Muscle layer of duodenum (tissue), 2 donors: ENCODE measurements at regions not wholly inside any gene's neighbourhood (a gene's known extent, or its start where the extent isn't known, plus 50 kb on each side); places are given as distances from the start of the nearest gene placed in this dataset.

ENCODE experiments used
- H3K27ac ChIP-seq: one replicate; pipeline ENCODE4 v1.7.0; 2013; ENCODE audit warnings: mild to moderate bottlenecking, low read length
- H3K27me3 ChIP-seq: one replicate; pipeline ENCODE4 v1.7.0; 2013; ENCODE audit warnings: low read depth, mild to moderate bottlenecking, control low read depth, low read length
- H3K36me3 ChIP-seq, 2 donors: one replicate each; pipeline ENCODE4 v1.7.0; 2013; ENCODE audit warnings: low read length in 2 of 2, control low read depth in 1 of 2, mild to moderate bottlenecking in 1 of 2; ENCODE audit not compliant: insufficient read depth in 2 of 2, control insufficient read depth in 1 of 2
- H3K4me1 ChIP-seq, 2 donors: one replicate each; pipeline ENCODE4 v1.7.0; 2013; ENCODE audit warnings: low read length in 2 of 2, mild to moderate bottlenecking in 2 of 2, control low read depth in 1 of 2, moderate library complexity in 1 of 2; ENCODE audit not compliant: insufficient read depth in 2 of 2, control insufficient read depth in 1 of 2
- H3K4me3 ChIP-seq, 2 donors: one replicate each; pipeline ENCODE4 v1.7.0; 2013; ENCODE audit warnings: low read length in 2 of 2, low read depth in 1 of 2, mild to moderate bottlenecking in 1 of 2
- H3K9me3 ChIP-seq, 2 donors: one replicate each; pipeline ENCODE4 v1.7.0; 2013; ENCODE audit warnings: low read length in 2 of 2, control low read depth in 1 of 2, mild to moderate bottlenecking in 1 of 2; ENCODE audit not compliant: control insufficient read depth in 1 of 2
- donor health status: healthy.

DNA sequence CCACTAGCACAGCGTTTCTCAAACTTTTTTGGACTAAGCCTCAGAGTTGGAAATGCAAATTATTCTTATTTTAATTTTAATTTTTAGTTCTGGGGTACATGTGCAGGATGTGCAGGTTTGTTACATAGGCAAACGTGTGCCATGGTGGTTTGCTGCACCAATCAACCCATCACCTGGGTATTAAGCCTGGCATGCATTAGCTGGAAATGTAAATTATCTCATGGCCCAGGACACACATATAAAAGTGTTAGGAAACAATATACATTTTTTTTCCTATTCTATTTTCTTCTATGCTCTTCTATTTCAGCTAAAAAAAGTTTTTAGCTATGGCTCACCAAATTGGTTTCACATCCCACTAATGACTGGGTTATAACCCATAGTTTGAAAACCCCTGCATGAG is 73.3 kb upstream of the LRIG1 start:
- H3K4me1 ChIP-seq = peaks cover 0 to 26% of the 10 kb centered on the region in 2 donors
- no peaks in the 10 kb centered on the region for H3K27me3 ChIP-seq

DNA sequence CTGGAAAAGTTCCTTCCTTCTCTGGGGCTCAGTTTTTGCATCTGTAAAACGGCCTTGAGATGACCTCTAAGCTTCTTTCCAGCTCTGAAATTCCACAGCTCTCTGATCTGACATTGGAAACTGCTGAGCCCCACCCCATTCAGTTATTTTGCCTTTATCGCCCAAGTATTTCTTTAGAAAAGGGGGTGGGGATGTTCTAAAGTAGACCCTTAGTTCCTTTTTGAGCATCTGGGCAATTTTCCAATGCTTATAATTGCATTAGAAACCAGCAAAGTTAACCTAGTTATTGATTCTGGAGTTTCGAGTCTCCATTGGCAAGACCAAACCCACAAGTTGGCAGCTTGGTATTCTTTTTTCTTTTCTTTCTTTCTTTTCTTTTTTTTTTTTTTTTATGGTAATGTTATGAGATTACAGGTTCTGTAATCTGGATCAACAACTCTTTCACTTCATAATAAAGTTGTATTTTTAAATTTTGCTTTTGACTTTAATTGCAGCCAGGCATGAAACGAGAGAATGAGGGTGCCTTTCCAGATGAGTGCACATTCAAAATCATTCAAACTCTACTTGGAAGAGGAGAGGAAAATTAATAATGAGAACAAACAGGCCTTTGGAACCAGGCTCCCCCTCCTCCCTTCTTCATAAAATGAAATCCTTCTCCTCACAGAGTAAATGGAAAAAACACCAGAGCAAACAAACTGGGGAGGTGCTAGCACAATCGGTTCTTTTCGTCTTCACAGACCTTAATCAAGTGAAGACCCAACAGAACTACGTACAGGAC is 76.8 kb upstream of the LRIG1 start:
- no peaks in the 10 kb centered on the region for H3K9me3 ChIP-seq
- H3K27me3 ChIP-seq = no peaks in the 10 kb centered on the region
- H3K4me3 ChIP-seq = no peak overlapping the region
- peaks cover 0 to 19% of the 10 kb centered on the region in 2 donors for H3K4me1 ChIP-seq
- H3K27ac ChIP-seq = no peak overlapping the region
- H3K36me3 ChIP-seq = no peaks in the 10 kb centered on the region

More for the DNA sequence above, 73.3 kb upstream of the LRIG1 start:
- no peak overlapping the region for H3K4me3 ChIP-seq
- no peak overlapping the region for H3K27ac ChIP-seq
- H3K9me3 ChIP-seq = no peaks in the 10 kb centered on the region
- no peaks in the 10 kb centered on the region for H3K36me3 ChIP-seq

DNA sequence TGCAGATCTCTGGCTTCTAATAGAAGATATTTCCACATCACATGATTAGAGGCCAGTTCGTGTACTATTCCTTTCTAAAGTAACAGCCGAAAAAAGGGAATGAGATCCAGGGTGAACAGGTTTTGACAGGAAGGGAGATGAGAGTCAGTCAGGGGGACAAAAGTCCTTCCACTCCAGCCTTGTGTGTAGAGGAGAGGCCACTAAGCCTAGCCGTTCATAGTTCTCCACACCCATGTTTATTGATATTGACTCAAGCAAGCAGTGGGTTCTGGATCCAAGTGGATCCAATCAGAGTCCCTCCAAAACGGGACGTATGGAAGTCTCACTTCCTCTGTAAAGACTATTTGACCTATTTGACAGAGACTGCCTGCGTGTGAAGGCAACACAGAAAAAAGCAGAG is 80.4 kb upstream of the LRIG1 start:
- no peak overlapping the region for H3K27ac ChIP-seq
- no peaks in the 10 kb centered on the region for H3K27me3 ChIP-seq
- H3K4me3 ChIP-seq = no peak overlapping the region
- no peaks in the 10 kb centered on the region for H3K36me3 ChIP-seq
- peaks cover 0 to 8% of the 10 kb centered on the region in 2 donors for H3K4me1 ChIP-seq
- H3K9me3 ChIP-seq = no peaks in the 10 kb centered on the region

DNA sequence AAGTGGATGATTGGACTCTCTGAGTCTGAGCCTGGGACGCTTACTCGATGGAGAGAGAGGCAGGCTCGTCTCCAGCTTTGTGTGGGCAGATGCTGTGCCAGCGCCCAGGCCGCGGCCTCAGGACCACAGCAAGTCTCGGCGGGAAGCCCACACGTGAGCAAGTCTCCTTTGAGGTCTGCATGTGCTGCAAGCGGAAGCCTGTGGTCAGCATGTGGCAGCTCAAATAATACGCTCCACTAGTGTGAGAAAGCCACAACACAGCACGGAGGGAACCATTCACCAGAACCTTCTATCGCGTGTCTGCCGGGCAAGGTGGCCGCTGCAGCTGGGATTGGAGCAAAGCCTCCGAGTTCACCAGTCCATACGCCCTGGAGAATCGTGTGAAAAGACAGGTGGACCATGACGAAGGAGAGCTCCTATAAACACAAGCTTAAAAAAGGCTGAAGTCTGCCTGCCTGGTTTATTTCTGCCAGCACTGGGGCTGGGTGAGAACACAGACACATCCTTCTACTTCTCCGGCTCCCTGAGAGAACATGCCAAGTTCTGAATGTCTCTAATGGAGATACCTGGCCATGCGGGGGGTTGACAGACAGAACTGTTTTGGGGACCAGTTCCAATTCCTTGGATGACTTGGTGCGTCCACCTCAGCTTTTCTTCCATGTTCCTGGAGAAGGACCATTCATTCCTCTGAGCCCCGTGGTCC is 82.0 kb upstream of the LRIG1 start:
- no peaks in the 10 kb centered on the region for H3K27me3 ChIP-seq
- H3K36me3 ChIP-seq = no peaks in the 10 kb centered on the region
- no peak overlapping the region for H3K27ac ChIP-seq
- H3K9me3 ChIP-seq = no peaks in the 10 kb centered on the region
- no peak overlapping the region for H3K4me3 ChIP-seq
- no peaks in the 10 kb centered on the region for H3K4me1 ChIP-seq

DNA sequence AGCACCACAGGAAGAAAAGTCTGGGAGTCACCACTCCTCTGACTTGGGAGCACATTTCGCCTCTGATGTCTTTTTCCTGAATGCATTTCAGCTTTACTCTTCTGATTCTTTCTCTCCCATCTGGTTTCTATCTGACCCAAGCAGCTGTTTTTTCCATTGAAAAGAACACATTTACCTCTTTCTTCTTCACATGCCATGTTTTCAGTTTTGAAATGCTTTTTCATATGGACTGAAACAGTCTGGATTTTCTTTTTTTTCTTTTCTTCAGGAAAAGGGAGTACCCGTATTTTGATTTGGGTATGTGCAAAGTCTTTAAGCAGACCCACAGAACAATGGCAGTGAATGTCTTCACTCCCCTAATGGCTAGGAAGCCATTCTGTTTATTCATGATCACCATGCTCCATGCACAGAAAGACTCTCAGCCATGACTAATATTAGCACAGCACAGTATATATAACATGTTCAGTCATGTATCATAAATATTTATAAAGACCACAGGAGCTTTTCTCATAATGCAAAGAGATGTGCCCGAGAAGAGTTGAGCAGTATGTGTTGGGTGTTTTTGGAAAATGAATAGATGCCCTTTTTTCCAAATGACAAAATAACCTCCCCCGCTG is 82.7 kb upstream of the LRIG1 start:
- Histone ChIP-seq H3K4me1 (no peaks in the 10 kb centered on the region), H3K4me3 (no peak overlapping the region), H3K27ac (no peak overlapping the region), H3K27me3 (no peaks in the 10 kb centered on the region), H3K9me3 (no peaks in the 10 kb centered on the region), H3K36me3 (no peaks in the 10 kb centered on the region)

DNA sequence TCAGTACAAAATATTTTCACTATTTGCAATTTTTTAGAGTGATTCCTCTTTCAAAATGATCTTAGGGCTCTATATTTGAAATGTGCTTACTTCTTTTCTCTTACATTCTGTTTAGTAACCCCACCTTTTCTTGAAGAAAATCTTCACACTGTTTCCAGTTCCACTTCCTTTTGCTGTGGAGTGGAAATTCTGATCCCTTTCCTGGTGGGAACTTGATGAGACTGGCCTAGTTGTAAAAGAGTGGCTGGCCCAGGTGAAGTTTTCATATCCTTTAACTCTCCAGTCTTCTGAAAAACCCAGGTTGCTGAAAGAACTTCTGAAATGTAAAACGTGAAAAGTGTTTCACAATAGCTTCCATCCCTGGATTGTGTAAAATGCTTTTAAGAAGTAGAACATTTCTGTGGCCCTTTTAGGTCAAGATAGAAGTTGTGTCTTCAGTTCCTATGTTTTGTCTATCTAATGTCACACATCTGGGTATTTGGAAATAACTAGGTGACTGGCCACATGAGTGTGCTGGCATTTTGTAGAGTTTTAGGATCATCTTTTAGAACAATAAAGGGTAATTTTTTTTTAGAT is 84.8 kb upstream of the LRIG1 start:
- Histone ChIP-seq H3K4me3 (no peak overlapping the region), H3K4me1 (no peaks in the 10 kb centered on the region), H3K27me3 (no peaks in the 10 kb centered on the region), H3K27ac (no peak overlapping the region), H3K36me3 (no peaks in the 10 kb centered on the region), H3K9me3 (no peaks in the 10 kb centered on the region)

- H3K27ac ChIP-seq = no peak overlapping the region
- H3K27me3 ChIP-seq = no peaks in the 10 kb centered on the region
- H3K9me3 ChIP-seq = no peaks in the 10 kb centered on the region
- no peak overlapping the region for H3K4me3 ChIP-seq
- H3K4me1 ChIP-seq = no peaks in the 10 kb centered on the region
- H3K36me3 ChIP-seq = no peaks in the 10 kb centered on the region
Measured at GRCh38 chr3:66586853-66587252, 86.0 kb upstream of the LRIG1 start.

GRCh38 chr3:66588340-66588847 is 87.6 kb upstream of the LRIG1 start:
- no peaks in the 10 kb centered on the region for H3K27me3 ChIP-seq
- H3K9me3 ChIP-seq = no peaks in the 10 kb centered on the region
- H3K36me3 ChIP-seq = no peaks in the 10 kb centered on the region
- H3K4me3 ChIP-seq = no peak overlapping the region
- H3K27ac ChIP-seq = no peak overlapping the region
- H3K4me1 ChIP-seq = no peaks in the 10 kb centered on the region

- no peaks in the 10 kb centered on the region for H3K27me3 ChIP-seq
- no peak overlapping the region for H3K27ac ChIP-seq
- no peaks in the 10 kb centered on the region for H3K36me3 ChIP-seq
- H3K9me3 ChIP-seq = no peaks in the 10 kb centered on the region
- no peak overlapping the region for H3K4me3 ChIP-seq
- H3K4me1 ChIP-seq = no peaks in the 10 kb centered on the region
Measured at GRCh38 chr3:66592016-66592761, 91.4 kb upstream of the LRIG1 start.

- H3K27ac ChIP-seq = no peak overlapping the region
- no peaks in the 10 kb centered on the region for H3K9me3 ChIP-seq
- no peaks in the 10 kb centered on the region for H3K4me1 ChIP-seq
- no peak overlapping the region for H3K4me3 ChIP-seq
- no peaks in the 10 kb centered on the region for H3K36me3 ChIP-seq
- H3K27me3 ChIP-seq = no peaks in the 10 kb centered on the region
Measured at GRCh38 chr3:66592927-66593625, 92.3 kb upstream of the LRIG1 start.
